ENCODE measurements at regions not wholly inside any gene's neighbourhood (a gene's known extent, or its start where the extent isn't known, plus 50 kb on each side); places are given as distances from the start of the nearest gene placed in this dataset.

GRCh38 chr7:153452661-153453060, 599.5 kb upstream of the DPP6 start:
- Histone ChIP-seq H3K36me3 (ENCODE audit: insufficient read depth, low read length) (no peaks in the 10 kb centered on the region), H3K79me2 (ENCODE audit: insufficient read depth, low read depth, low read length) (no peaks in the 10 kb centered on the region), H3K9me3 (ENCODE audit: low read length) (no peaks in the 10 kb centered on the region), H2AFZ (ENCODE audit: low read length) (no peak overlapping the region), H3K27ac (ENCODE audit: low read depth, low read length, poor library complexity, severe bottlenecking) (no peak overlapping the region), H4K20me1 (ENCODE audit: insufficient read depth, low read length) (no peaks in the 10 kb centered on the region), H3K4me1 (ENCODE audit: insufficient read depth, low read length, poor library complexity, severe bottlenecking) (no peaks in the 10 kb centered on the region), H3K4me2 (ENCODE audit: low read length) (no peak overlapping the region), H3K9me2 (ENCODE audit: insufficient read depth, low read length) (no peaks in the 10 kb centered on the region), H3K4me3 (ENCODE audit: low read depth, low read length, poor library complexity, severe bottlenecking) (no peak overlapping the region)
- no peak for DNase-seq (ENCODE audit: low spot score)
- TF ChIP-seq CTCF (conservative IDR thresholded peaks at IDR 0.05; ENCODE audit: low read length) (no peak), EZH2phosphoT487 (IDR thresholded peaks at IDR 0.05; ENCODE audit: borderline replicate concordance, low read depth, low read length) (no peak)
- intact Hi-C loops (cut with micrococcal nuclease; ENCODE audit: unreplicated experiment): no loop called here
- BruUV-seq (replicated peaks): no TSS peak
- CTCF ChIA-PET (ENCODE audit: unreplicated experiment): no interaction called here
- POLR2A ChIA-PET: interaction anchor here (0.6 kb wide), 1 partner anchor 266 kb away, joined by 6 read pairs; no protein-coding TSS in a partner anchor

GRCh38 chr7:153454306-153454705, 597.9 kb upstream of the DPP6 start:
- Histone ChIP-seq H4K20me1 (ENCODE audit: insufficient read depth, low read length) (no peaks in the 10 kb centered on the region), H3K9me2 (ENCODE audit: insufficient read depth, low read length) (no peaks in the 10 kb centered on the region), H3K27ac (ENCODE audit: low read depth, low read length, poor library complexity, severe bottlenecking) (no peak overlapping the region), H3K4me2 (ENCODE audit: low read length) (no peak overlapping the region), H3K79me2 (ENCODE audit: insufficient read depth, low read depth, low read length) (no peaks in the 10 kb centered on the region), H2AFZ (ENCODE audit: low read length) (no peak overlapping the region), H3K4me3 (ENCODE audit: low read depth, low read length, poor library complexity, severe bottlenecking) (no peak overlapping the region), H3K4me1 (ENCODE audit: insufficient read depth, low read length, poor library complexity, severe bottlenecking) (no peaks in the 10 kb centered on the region), H3K36me3 (ENCODE audit: insufficient read depth, low read length) (no peaks in the 10 kb centered on the region), H3K9me3 (ENCODE audit: low read length) (no peaks in the 10 kb centered on the region)
- DNase-seq (ENCODE audit: low spot score): no peak
- TF ChIP-seq EZH2phosphoT487 (IDR thresholded peaks at IDR 0.05; ENCODE audit: borderline replicate concordance, low read depth, low read length): no peak
- no peak for TF ChIP-seq CTCF (conservative IDR thresholded peaks at IDR 0.05; ENCODE audit: low read length)
- POLR2A ChIA-PET: no interaction called here
- intact Hi-C loops (cut with micrococcal nuclease; ENCODE audit: unreplicated experiment): no loop called here
- no TSS peak for BruUV-seq (replicated peaks)
- CTCF ChIA-PET (ENCODE audit: unreplicated experiment): no interaction called here

- intact Hi-C loops (cut with micrococcal nuclease; ENCODE audit: unreplicated experiment): no loop called here
- H3K9me2 ChIP-seq (ENCODE audit: insufficient read depth, low read length): no peaks in the 10 kb centered on the region
These were observed 594.5 kb upstream of the DPP6 start for GRCh38 chr7:153457746-153458145.

More at GRCh38 chr7:153457746-153458145, 594.5 kb upstream of the DPP6 start:
- H3K79me2 ChIP-seq (ENCODE audit: insufficient read depth, low read depth, low read length): no peaks in the 10 kb centered on the region
- no peak overlapping the region for H3K4me3 ChIP-seq (ENCODE audit: low read depth, low read length, poor library complexity, severe bottlenecking)
- BruUV-seq (replicated peaks): no TSS peak
- no peak for TF ChIP-seq CTCF (conservative IDR thresholded peaks at IDR 0.05; ENCODE audit: low read length)
- TF ChIP-seq EZH2phosphoT487 (IDR thresholded peaks at IDR 0.05; ENCODE audit: borderline replicate concordance, low read depth, low read length): no peak
- no peak overlapping the region for H3K27ac ChIP-seq (ENCODE audit: low read depth, low read length, poor library complexity, severe bottlenecking)
- DNase-seq (ENCODE audit: low spot score): no peak
- no peak overlapping the region for H2AFZ ChIP-seq (ENCODE audit: low read length)
- no peaks in the 10 kb centered on the region for H3K4me1 ChIP-seq (ENCODE audit: insufficient read depth, low read length, poor library complexity, severe bottlenecking)
- ChIA-PET CTCF (ENCODE audit: unreplicated experiment) (no interaction called here), POLR2A (no interaction called here)
- H3K9me3 ChIP-seq (ENCODE audit: low read length): no peaks in the 10 kb centered on the region
- H4K20me1 ChIP-seq (ENCODE audit: insufficient read depth, low read length): no peaks in the 10 kb centered on the region
- no peaks in the 10 kb centered on the region for H3K36me3 ChIP-seq (ENCODE audit: insufficient read depth, low read length)
- H3K4me2 ChIP-seq (ENCODE audit: low read length): no peak overlapping the region
